ENCODE measurements at regions not wholly inside any gene's neighbourhood (a gene's known extent, or its start where the extent isn't known, plus 50 kb on each side); places are given as distances from the start of the nearest gene placed in this dataset.

GRCh38 chr12:126400831-126401230, 1335.6 kb downstream of the AACS start:
- Mint-ChIP-seq H3K4me1 (no peaks in the 10 kb centered on the region), H3K27ac (peak overlapping the region in 1 of 3 donors; percentile 18), H3K36me3 (no peaks in the 10 kb centered on the region), H3K27me3 (no peaks in the 10 kb centered on the region), H3K4me3 (no peak overlapping the region), H3K9me3 (peaks cover 3 to 4% (median 3%) of the 10 kb centered on the region in 3 donors)

GRCh38 chr12:126404293-126404881, 1339.2 kb downstream of the AACS start:
- Mint-ChIP-seq H3K4me3 (no peak overlapping the region), H3K4me1 (no peaks in the 10 kb centered on the region), H3K36me3 (peaks cover 2% of the 10 kb centered on the region), H3K9me3 (peaks cover 1 to 4% (median 4%) of the 10 kb centered on the region in 3 donors), H3K27me3 (no peaks in the 10 kb centered on the region), H3K27ac (no peak overlapping the region)

- Mint-ChIP-seq H3K4me1 (no peaks in the 10 kb centered on the region), H3K36me3 (peaks cover 1% of the 10 kb centered on the region), H3K4me3 (no peak overlapping the region), H3K27me3 (no peaks in the 10 kb centered on the region), H3K9me3 (peaks cover 0 to 9% (median 4%) of the 10 kb centered on the region in 3 donors), H3K27ac (no peak overlapping the region)
Measured at GRCh38 chr12:126418400-126418799, 1353.2 kb downstream of the AACS start.

- Mint-ChIP-seq H3K9me3 (peaks cover 0 to 9% (median 4%) of the 10 kb centered on the region in 3 donors), H3K36me3 (peaks cover 1% of the 10 kb centered on the region), H3K27ac (no peak overlapping the region), H3K4me3 (no peak overlapping the region), H3K27me3 (no peaks in the 10 kb centered on the region), H3K4me1 (no peaks in the 10 kb centered on the region)
Measured at GRCh38 chr12:126419131-126419530, 1353.9 kb downstream of the AACS start.

GRCh38 chr12:126424696-126425095, 1359.5 kb downstream of the AACS start:
- Mint-ChIP-seq H3K27ac (no peak overlapping the region), H3K4me1 (no peaks in the 10 kb centered on the region), H3K9me3 (peaks cover 2 to 8% (median 6%) of the 10 kb centered on the region in 3 donors), H3K36me3 (peaks cover 1% of the 10 kb centered on the region), H3K27me3 (no peaks in the 10 kb centered on the region), H3K4me3 (no peak overlapping the region)

GRCh38 chr12:126425264-126425663, 1360.0 kb downstream of the AACS start:
- Mint-ChIP-seq H3K4me3 (no peak overlapping the region), H3K27ac (no peak overlapping the region), H3K36me3 (no peaks in the 10 kb centered on the region), H3K9me3 (peaks cover 0 to 8% (median 6%) of the 10 kb centered on the region in 3 donors), H3K4me1 (no peaks in the 10 kb centered on the region), H3K27me3 (no peaks in the 10 kb centered on the region)

- H3K9me3 Mint-ChIP-seq = peaks cover 4 to 8% (median 6%) of the 10 kb centered on the region in 3 donors
- H3K4me1 Mint-ChIP-seq = peaks cover 0 to 2% (median 0%) of the 10 kb centered on the region in 3 donors
- H3K4me3 Mint-ChIP-seq = no peak overlapping the region
- no peaks in the 10 kb centered on the region for H3K27me3 Mint-ChIP-seq
- H3K36me3 Mint-ChIP-seq = no peaks in the 10 kb centered on the region
- no peak overlapping the region for H3K27ac Mint-ChIP-seq
Measured at GRCh38 chr12:126428769-126429168, 1363.5 kb downstream of the AACS start.

- Mint-ChIP-seq H3K36me3 (no peaks in the 10 kb centered on the region), H3K9me3 (peaks cover 4 to 8% (median 4%) of the 10 kb centered on the region in 3 donors), H3K4me3 (no peak overlapping the region), H3K27me3 (no peaks in the 10 kb centered on the region), H3K4me1 (peaks cover 0 to 2% (median 0%) of the 10 kb centered on the region in 3 donors), H3K27ac (no peak overlapping the region)
Measured at GRCh38 chr12:126430921-126431320, 1365.7 kb downstream of the AACS start.

- Mint-ChIP-seq H3K4me3 (no peak overlapping the region), H3K27ac (no peak overlapping the region), H3K36me3 (no peaks in the 10 kb centered on the region), H3K27me3 (no peaks in the 10 kb centered on the region), H3K9me3 (peaks cover 4 to 9% (median 4%) of the 10 kb centered on the region in 3 donors), H3K4me1 (peaks cover 0 to 2% (median 0%) of the 10 kb centered on the region in 3 donors)
Measured at GRCh38 chr12:126431767-126432166, 1366.5 kb downstream of the AACS start.

GRCh38 chr12:126432780-126433179, 1367.5 kb downstream of the AACS start:
- no peak overlapping the region for H3K4me3 Mint-ChIP-seq
- peaks cover 0 to 2% (median 0%) of the 10 kb centered on the region in 3 donors for H3K4me1 Mint-ChIP-seq
- H3K36me3 Mint-ChIP-seq = no peaks in the 10 kb centered on the region
- H3K27me3 Mint-ChIP-seq = no peaks in the 10 kb centered on the region
- H3K9me3 Mint-ChIP-seq = peaks cover 4 to 9% (median 4%) of the 10 kb centered on the region in 3 donors
- H3K27ac Mint-ChIP-seq = no peak overlapping the region

GRCh38 chr12:126434412-126434985, 1369.3 kb downstream of the AACS start:
- no peaks in the 10 kb centered on the region for H3K27me3 Mint-ChIP-seq
- no peak overlapping the region for H3K4me3 Mint-ChIP-seq
- no peaks in the 10 kb centered on the region for H3K36me3 Mint-ChIP-seq
- H3K9me3 Mint-ChIP-seq = peaks cover 4 to 6% (median 5%) of the 10 kb centered on the region in 3 donors
- H3K27ac Mint-ChIP-seq = no peak overlapping the region
- H3K4me1 Mint-ChIP-seq = peaks cover 0 to 2% (median 0%) of the 10 kb centered on the region in 3 donors

GRCh38 chr12:126436041-126436440, 1370.8 kb downstream of the AACS start:
- peaks cover 0 to 5% (median 3%) of the 10 kb centered on the region in 3 donors for H3K9me3 Mint-ChIP-seq
- H3K36me3 Mint-ChIP-seq = peaks cover 2% of the 10 kb centered on the region
- H3K27ac Mint-ChIP-seq = no peak overlapping the region
- H3K4me3 Mint-ChIP-seq = no peak overlapping the region
- no peaks in the 10 kb centered on the region for H3K27me3 Mint-ChIP-seq
- H3K4me1 Mint-ChIP-seq = no peaks in the 10 kb centered on the region

- Mint-ChIP-seq H3K27me3 (no peaks in the 10 kb centered on the region), H3K4me1 (no peaks in the 10 kb centered on the region), H3K9me3 (peaks cover 0 to 5% (median 3%) of the 10 kb centered on the region in 3 donors), H3K4me3 (no peak overlapping the region), H3K36me3 (peaks cover 2% of the 10 kb centered on the region), H3K27ac (no peak overlapping the region)
Measured at GRCh38 chr12:126437934-126438333, 1372.7 kb downstream of the AACS start.

GRCh38 chr12:126443977-126444376, 1378.7 kb downstream of the AACS start:
- Mint-ChIP-seq H3K36me3 (peaks cover 2% of the 10 kb centered on the region), H3K4me1 (peaks cover 0 to 8% (median 4%) of the 10 kb centered on the region in 3 donors), H3K4me3 (peak overlapping the region in 1 of 4 donors; percentile 22), H3K27ac (no peak overlapping the region), H3K27me3 (no peaks in the 10 kb centered on the region), H3K9me3 (peaks cover 0 to 7% (median 4%) of the 10 kb centered on the region in 3 donors)

- no peaks in the 10 kb centered on the region for H3K36me3 Mint-ChIP-seq
- no peaks in the 10 kb centered on the region for H3K27me3 Mint-ChIP-seq
- peaks cover 4 to 11% (median 10%) of the 10 kb centered on the region in 3 donors for H3K9me3 Mint-ChIP-seq
- H3K27ac Mint-ChIP-seq = no peak overlapping the region
- H3K4me3 Mint-ChIP-seq = peak overlapping the region in 1 of 4 donors; percentile 51
- peaks cover 0 to 8% (median 4%) of the 10 kb centered on the region in 3 donors for H3K4me1 Mint-ChIP-seq
Measured at GRCh38 chr12:126447346-126447745, 1382.1 kb downstream of the AACS start.

- Mint-ChIP-seq H3K9me3 (peaks cover 4 to 12% (median 8%) of the 10 kb centered on the region in 3 donors), H3K4me3 (no peak overlapping the region), H3K36me3 (peaks cover 4% of the 10 kb centered on the region), H3K27me3 (no peaks in the 10 kb centered on the region), H3K4me1 (peaks cover 0 to 5% (median 0%) of the 10 kb centered on the region in 3 donors), H3K27ac (no peak overlapping the region)
Measured at GRCh38 chr12:126451809-126452208, 1386.6 kb downstream of the AACS start.

All from IgD-negative memory B cell (primary cell).